Thyroid gland (tissue), 4 donors: ENCODE measurements at regions not wholly inside any gene's neighbourhood (a gene's known extent, or its start where the extent isn't known, plus 50 kb on each side); places are given as distances from the start of the nearest gene placed in this dataset.

Experiments used
- DNase-seq, 2 donors: peaks; one replicate each; pipeline ENCODE4 v3.0.0-alpha.2; 2019
- H3K27ac ChIP-seq, 3 donors: fragments of 200-600 bp; sonication (generic); 1 replicate in 2 of 3; 2 replicates in 1 of 3; pipeline ENCODE4 v1.5.1; 2016 to 2019; ENCODE audit warnings: mild to moderate bottlenecking in 1 of 3, moderate library complexity in 1 of 3
- H3K27me3 ChIP-seq: fragments of 200-600 bp; sonication (generic); one replicate; pipeline ENCODE4 v1.5.1; 2019
- H3K36me3 ChIP-seq, 2 donors: fragments of 200-600 bp; sonication (generic); one replicate each; pipeline ENCODE4 v1.5.1; 2016 to 2019
- H3K4me1 ChIP-seq, 2 donors: fragments of 200-600 bp; sonication (generic); one replicate each; pipeline ENCODE4 v1.5.1; 2017 to 2019
- H3K4me3 ChIP-seq, 3 donors: fragments of 200-600 bp; sonication (generic); replicated peaks in 1 of 3; 1 replicate in 2 of 3; 2 replicates in 1 of 3; pipeline ENCODE4 v1.5.1; 2016; ENCODE audit warnings: mild to moderate bottlenecking in 1 of 3
- H3K9me3 ChIP-seq: fragments of 200-600 bp; sonication (generic); one replicate; pipeline ENCODE4 v1.5.1; 2017
- POLR2A ChIP-seq, 2 donors: fragments of 450-650 bp; IDR thresholded peaks; one replicate each; pipeline ENCODE4 v1.6.1; 2017; ENCODE audit warnings: antibody characterized with exemption in 2 of 2, mild to moderate bottlenecking in 2 of 2, moderate library complexity in 1 of 2
- WGBS, 2 donors: methylation state at CpG; one replicate each; pipeline ENCODE4 v1.1.5; 2017; 5-methylcytosine and 5-hydroxymethylcytosine counted together
- intact Hi-C: fragments of 100-400 bp; cut with DNase I; formaldehyde crosslinking; loops from one replicate; pipeline ENCODE4 v1.15.1; 2023
- TF ChIP-seq, protein P1 (sequence below), 6 experiments: fragments of 200-600 bp in 3 of 6; fragments of 450-650 bp in 3 of 6; sonication (generic) in 3 of 6; IDR thresholded peaks; one replicate each; pipeline ENCODE4 v1.5.1; 2016 to 2019; ENCODE audit warnings: antibody characterized with exemption in 6 of 6, mild to moderate bottlenecking in 2 of 6, inconsistent platforms in 1 of 6, moderate library complexity in 1 of 6

DNA sequence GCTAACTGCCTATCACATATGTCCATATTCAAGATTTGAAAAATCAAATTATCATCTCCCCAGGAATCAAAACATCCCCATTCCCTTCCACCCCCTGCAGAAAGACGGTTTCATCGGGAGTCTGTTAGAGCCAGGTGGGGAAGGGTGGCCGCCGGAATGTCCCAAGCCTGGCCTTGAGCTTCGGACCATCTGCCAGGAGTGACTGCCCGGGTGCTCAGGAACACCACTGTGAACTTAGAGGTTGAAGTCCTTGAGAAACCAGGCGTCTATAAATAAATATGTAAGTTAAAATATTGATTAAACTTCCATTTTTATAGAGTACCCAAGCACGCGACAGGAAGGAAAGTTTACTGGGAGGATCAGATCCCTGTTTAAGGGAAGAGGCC is 250.8 kb downstream of the DLL1 start:
- H3K27me3 ChIP-seq = no peaks in the 10 kb centered on the region
- intact Hi-C loops = no loop called here
- H3K36me3 ChIP-seq = no peaks in the 10 kb centered on the region
- TF ChIP-seq, protein P1, sequence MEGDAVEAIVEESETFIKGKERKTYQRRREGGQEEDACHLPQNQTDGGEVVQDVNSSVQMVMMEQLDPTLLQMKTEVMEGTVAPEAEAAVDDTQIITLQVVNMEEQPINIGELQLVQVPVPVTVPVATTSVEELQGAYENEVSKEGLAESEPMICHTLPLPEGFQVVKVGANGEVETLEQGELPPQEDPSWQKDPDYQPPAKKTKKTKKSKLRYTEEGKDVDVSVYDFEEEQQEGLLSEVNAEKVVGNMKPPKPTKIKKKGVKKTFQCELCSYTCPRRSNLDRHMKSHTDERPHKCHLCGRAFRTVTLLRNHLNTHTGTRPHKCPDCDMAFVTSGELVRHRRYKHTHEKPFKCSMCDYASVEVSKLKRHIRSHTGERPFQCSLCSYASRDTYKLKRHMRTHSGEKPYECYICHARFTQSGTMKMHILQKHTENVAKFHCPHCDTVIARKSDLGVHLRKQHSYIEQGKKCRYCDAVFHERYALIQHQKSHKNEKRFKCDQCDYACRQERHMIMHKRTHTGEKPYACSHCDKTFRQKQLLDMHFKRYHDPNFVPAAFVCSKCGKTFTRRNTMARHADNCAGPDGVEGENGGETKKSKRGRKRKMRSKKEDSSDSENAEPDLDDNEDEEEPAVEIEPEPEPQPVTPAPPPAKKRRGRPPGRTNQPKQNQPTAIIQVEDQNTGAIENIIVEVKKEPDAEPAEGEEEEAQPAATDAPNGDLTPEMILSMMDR (IDR thresholded peaks at IDR 0.05) = no peak
- TF ChIP-seq POLR2A (IDR thresholded peaks at IDR 0.05) = no peak
- H3K9me3 ChIP-seq = no peaks in the 10 kb centered on the region
- DNase-seq = no peak
- H3K4me3 ChIP-seq = no peak overlapping the region
- H3K4me1 ChIP-seq = no peaks in the 10 kb centered on the region
- WGBS, 2 donors = 88 to 89% methylated on average over 9 of the region's 9 CpGs
- no peak overlapping the region for H3K27ac ChIP-seq

DNA sequence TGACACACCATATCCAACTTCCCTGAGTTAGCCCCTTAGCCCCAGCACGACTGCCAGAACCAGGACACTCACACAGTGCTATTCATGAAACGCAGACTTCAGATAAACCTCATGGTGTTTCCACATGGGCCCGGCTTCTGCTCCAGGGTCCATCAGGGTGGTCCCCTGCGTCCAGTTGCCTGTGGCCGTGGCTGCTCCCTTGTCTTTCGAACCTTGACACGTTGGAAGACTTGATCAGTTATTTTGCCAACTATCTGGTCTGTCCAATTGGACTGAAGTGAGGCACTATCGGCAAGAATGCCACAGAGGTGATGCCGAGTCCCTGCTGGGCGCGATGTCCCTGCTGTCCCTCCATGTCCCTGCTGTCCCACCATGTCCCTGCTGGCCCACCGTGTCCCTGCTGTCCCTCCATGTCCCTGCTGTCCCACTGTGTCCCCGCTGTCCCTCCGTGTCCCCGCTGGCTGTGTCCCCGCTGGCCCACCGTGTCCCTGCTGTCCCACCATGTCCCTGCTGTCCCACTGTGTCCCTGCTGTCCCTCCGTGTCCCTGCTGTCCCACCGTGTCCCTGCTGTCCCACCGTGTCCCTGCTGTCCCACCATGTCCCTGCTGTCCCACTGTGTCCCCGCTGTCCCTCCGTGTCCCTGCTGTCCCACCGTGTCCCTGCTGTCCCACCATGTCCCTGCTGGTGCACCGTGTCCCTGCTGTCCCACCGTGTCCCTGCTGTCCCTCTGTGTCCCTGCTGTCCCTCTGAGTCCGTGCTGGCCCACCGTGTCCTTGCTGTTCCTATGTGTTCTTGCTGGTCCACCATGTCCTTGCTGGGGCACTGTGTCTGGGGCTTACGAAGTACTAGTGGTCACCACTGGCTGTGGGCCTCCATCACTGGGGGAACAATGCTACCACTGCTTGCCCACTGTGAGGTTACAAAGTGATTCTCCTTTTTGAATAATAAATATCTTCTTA is 251.4 kb downstream of the DLL1 start:
- H3K9me3 ChIP-seq = no peaks in the 10 kb centered on the region
- H3K36me3 ChIP-seq = no peaks in the 10 kb centered on the region
- WGBS, 2 donors = 87 to 88% methylated on average over 25 to 28 of the region's 28 CpGs
- no peak overlapping the region for H3K4me3 ChIP-seq
- H3K27ac ChIP-seq = no peak overlapping the region
- intact Hi-C loops = no loop called here
- no peaks in the 10 kb centered on the region for H3K4me1 ChIP-seq
- no peaks in the 10 kb centered on the region for H3K27me3 ChIP-seq
- TF ChIP-seq, protein P1 (IDR thresholded peaks at IDR 0.05) = no peak
- no peak for TF ChIP-seq POLR2A (IDR thresholded peaks at IDR 0.05)
- DNase-seq = no peak

DNA sequence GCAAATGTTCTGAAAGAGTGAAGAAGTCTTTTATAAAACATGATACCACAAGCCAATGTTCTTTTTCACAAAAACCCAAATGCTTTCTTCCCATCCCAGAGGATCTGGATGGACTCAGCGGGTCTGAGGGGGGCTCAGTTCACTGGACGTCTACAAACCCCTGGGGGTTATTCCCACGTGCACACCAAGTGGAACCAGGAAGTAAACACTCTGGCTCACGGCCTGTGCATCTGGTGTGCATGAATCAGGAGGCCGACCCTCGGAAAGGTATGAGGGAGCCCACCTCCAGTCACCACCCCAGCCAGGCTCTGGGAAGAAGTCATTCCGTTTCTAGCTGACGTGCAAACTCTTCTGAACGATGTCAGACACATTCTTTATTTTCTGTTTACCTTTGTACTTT is 252.2 kb downstream of the DLL1 start:
- H3K36me3 ChIP-seq = no peaks in the 10 kb centered on the region
- WGBS, 2 donors = 56 to 66% methylated on average over 9 of the region's 9 CpGs
- no peak for DNase-seq
- H3K9me3 ChIP-seq = no peaks in the 10 kb centered on the region
- H3K4me1 ChIP-seq = no peaks in the 10 kb centered on the region
- no peaks in the 10 kb centered on the region for H3K27me3 ChIP-seq
- no peak overlapping the region for H3K4me3 ChIP-seq
- no peak overlapping the region for H3K27ac ChIP-seq
- intact Hi-C loops = no loop called here
- TF ChIP-seq, protein P1 (IDR thresholded peaks at IDR 0.05) = no peak
- TF ChIP-seq POLR2A (IDR thresholded peaks at IDR 0.05) = no peak

DNA sequence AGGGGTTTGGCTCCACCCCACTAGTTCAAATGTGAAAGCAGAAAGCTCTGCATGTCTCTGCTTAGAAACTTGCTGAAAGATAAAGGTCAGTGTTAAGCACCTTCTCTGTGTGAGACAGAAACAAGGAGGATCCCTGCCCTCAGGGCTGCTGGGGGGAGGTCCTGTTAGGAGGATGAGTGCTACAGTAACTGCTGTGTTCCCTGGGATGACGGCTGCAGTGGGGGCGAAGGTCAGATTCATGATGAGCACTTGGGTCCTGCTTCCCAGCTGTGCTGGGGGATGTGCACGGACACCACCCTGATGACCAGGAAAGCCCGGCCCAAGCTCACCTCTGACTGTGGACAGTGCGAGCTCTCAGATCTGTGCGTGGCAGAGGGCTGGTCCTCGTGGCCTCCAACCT is 252.6 kb downstream of the DLL1 start:
- 81 to 85% methylated on average over 7 of the region's 7 CpGs for WGBS, 2 donors

More for the DNA sequence above, 252.6 kb downstream of the DLL1 start:
- DNase-seq = no peak
- no peaks in the 10 kb centered on the region for H3K36me3 ChIP-seq
- H3K27me3 ChIP-seq = no peaks in the 10 kb centered on the region
- H3K4me1 ChIP-seq = no peaks in the 10 kb centered on the region
- TF ChIP-seq, protein P1 (IDR thresholded peaks at IDR 0.05) = no peak
- TF ChIP-seq POLR2A (IDR thresholded peaks at IDR 0.05) = no peak
- no peak overlapping the region for H3K27ac ChIP-seq
- no peaks in the 10 kb centered on the region for H3K9me3 ChIP-seq
- intact Hi-C loops = no loop called here
- no peak overlapping the region for H3K4me3 ChIP-seq
